ENCODE measurements at regions not wholly inside any gene's neighbourhood (a gene's known extent, or its start where the extent isn't known, plus 50 kb on each side); places are given as distances from the start of the nearest gene placed in this dataset.
A peak's percentile ranks its signal among the peaks of the same experiment; 100 is the strongest.

- intact Hi-C loops (cut with DNase I) = no loop called here
- H3K36me3 ChIP-seq = no peaks in the 10 kb centered on the region
- DNase-seq = peak in 1 of 5 donors; percentile 45
- H3K4me3 ChIP-seq = no peak overlapping the region
- H3K4me1 ChIP-seq = no peaks in the 10 kb centered on the region
- 61 to 79% (median 65%) methylated on average over 3 of the region's 3 CpGs for WGBS, 4 donors
- peaks cover 0 to 15% (median 3%) of the 10 kb centered on the region in 12 donors for H3K9me3 ChIP-seq
- ATAC-seq = peak in 2 of 4 donors; percentile 28 to 77
- no peaks in the 10 kb centered on the region for H3K27me3 ChIP-seq
- no peak for TF ChIP-seq CTCF (IDR thresholded peaks at IDR 0.05)
- no peak for TF ChIP-seq POLR2A (IDR thresholded peaks at IDR 0.05)
- no peak overlapping the region for H3K27ac ChIP-seq
Measured at GRCh38 chr9:18014556-18014955, 435.7 kb downstream of the SH3GL2 start.

GRCh38 chr9:18015116-18015515, 436.2 kb downstream of the SH3GL2 start:
- no peak for DNase-seq
- TF ChIP-seq CTCF (IDR thresholded peaks at IDR 0.05) (no peak), POLR2A (IDR thresholded peaks at IDR 0.05) (no peak)
- Histone ChIP-seq H3K4me3 (no peak overlapping the region), H3K4me1 (no peaks in the 10 kb centered on the region), H3K36me3 (no peaks in the 10 kb centered on the region), H3K9me3 (peaks cover 0 to 16% (median 3%) of the 10 kb centered on the region in 12 donors), H3K27me3 (no peaks in the 10 kb centered on the region), H3K27ac (no peak overlapping the region)
- intact Hi-C loops (cut with DNase I) = no loop called here
- ATAC-seq = no peak
- WGBS, 4 donors = 76 to 85% (median 82%) methylated on average over 1 of the region's 1 CpG

- H3K9me3 ChIP-seq = peaks cover 0 to 16% (median 3%) of the 10 kb centered on the region in 12 donors
- TF ChIP-seq CTCF (IDR thresholded peaks at IDR 0.05) (no peak), POLR2A (IDR thresholded peaks at IDR 0.05) (no peak)
- H3K36me3 ChIP-seq = no peaks in the 10 kb centered on the region
- intact Hi-C loops (cut with DNase I) = no loop called here
- WGBS, 4 donors = 51 to 68% (median 64%) methylated on average over 1 of the region's 1 CpG
- no peak overlapping the region for H3K4me3 ChIP-seq
- H3K27me3 ChIP-seq = no peaks in the 10 kb centered on the region
- DNase-seq = no peak
- no peaks in the 10 kb centered on the region for H3K4me1 ChIP-seq
- no peak for ATAC-seq
- no peak overlapping the region for H3K27ac ChIP-seq
Measured at GRCh38 chr9:18017136-18017535, 438.3 kb downstream of the SH3GL2 start.

- DNase-seq (no peak), ATAC-seq (no peak)
- Histone ChIP-seq H3K4me1 (no peaks in the 10 kb centered on the region), H3K9me3 (peaks cover 0 to 16% (median 3%) of the 10 kb centered on the region in 12 donors), H3K36me3 (no peaks in the 10 kb centered on the region), H3K27ac (no peak overlapping the region), H3K27me3 (no peaks in the 10 kb centered on the region), H3K4me3 (no peak overlapping the region)
- no peak for TF ChIP-seq POLR2A (IDR thresholded peaks at IDR 0.05)
- no peak for TF ChIP-seq CTCF (IDR thresholded peaks at IDR 0.05)
- 61 to 88% (median 86%) methylated on average over 2 of the region's 2 CpGs for WGBS, 4 donors
- intact Hi-C loops (cut with DNase I) = no loop called here
Measured at GRCh38 chr9:18018221-18018620, 439.4 kb downstream of the SH3GL2 start.

All from heart left ventricle (tissue), 16 donors.